Natural killer cell (primary cell): ENCODE measurements at regions not wholly inside any gene's neighbourhood (a gene's known extent, or its start where the extent isn't known, plus 50 kb on each side); places are given as distances from the start of the nearest gene placed in this dataset.

Experiments used
- ATAC-seq, 3 donors: fragments of 150-1000 bp in 2 of 3; fragments of 200-7000 bp in 1 of 3; cut with Tn5 transposase; 1 replicate in 1 of 3; 2 replicates in 2 of 3; pipeline ENCODE4 v1.10.0; 2021; ENCODE audit warnings: mild to moderate bottlenecking in 2 of 3, moderate library complexity in 2 of 3
- DNase-seq, 2 donors: peaks; one replicate each; pipeline versions ENCODE4 v3.0.0 to v3.0.0-alpha.2; 2013 to 2021; ENCODE audit warnings: mixed read lengths in 1 of 2
- H3K27ac ChIP-seq: one replicate; pipeline ENCODE4 v1.5.1; 2013; ENCODE audit warnings: mild to moderate bottlenecking, low read length
- H3K27me3 ChIP-seq: one replicate; pipeline ENCODE4 v1.6.1; 2013; ENCODE audit warnings: low read length; ENCODE audit not compliant: control insufficient read depth, insufficient read depth
- H3K36me3 ChIP-seq: one replicate; pipeline ENCODE4 v1.6.1; 2013; ENCODE audit warnings: low read length; ENCODE audit not compliant: control insufficient read depth, insufficient read depth
- H3K4me1 ChIP-seq: one replicate; pipeline ENCODE4 v1.6.1; 2013; ENCODE audit warnings: low read length; ENCODE audit not compliant: control insufficient read depth, insufficient read depth
- H3K4me3 ChIP-seq: one replicate; pipeline ENCODE4 v1.5.1; 2013; ENCODE audit warnings: low read length
- H3K9me3 ChIP-seq: one replicate; pipeline ENCODE4 v1.6.1; 2013; ENCODE audit warnings: low read length; ENCODE audit not compliant: control insufficient read depth, insufficient read depth
- H3K27ac Mint-ChIP-seq, 2 donors: one replicate each; pipeline ENCODE4 v1.8.0; 2022; ENCODE audit warnings: mild to moderate bottlenecking in 2 of 2, mixed read lengths in 2 of 2, moderate library complexity in 1 of 2
- H3K27me3 Mint-ChIP-seq, 2 donors: one replicate each; pipeline ENCODE4 v1.8.0; 2022; ENCODE audit warnings: low read depth in 2 of 2, mixed read lengths in 2 of 2
- H3K36me3 Mint-ChIP-seq: one replicate; pipeline ENCODE4 v1.8.0; 2022; ENCODE audit warnings: mixed read lengths
- H3K4me1 Mint-ChIP-seq, 2 donors: one replicate each; pipeline ENCODE4 v1.8.0; 2022; ENCODE audit warnings: mixed read lengths in 2 of 2
- H3K4me3 Mint-ChIP-seq: one replicate; pipeline ENCODE4 v1.8.0; 2022; ENCODE audit warnings: mild to moderate bottlenecking, moderate library complexity, mixed read lengths
- H3K9me3 Mint-ChIP-seq, 2 donors: one replicate each; pipeline ENCODE4 v1.8.0; 2022; ENCODE audit warnings: mixed read lengths in 2 of 2
- WGBS: methylation state at CpG from one replicate; pipeline ENCODE4 v1.1.7; 2013; ENCODE audit warnings: missing lambda C conversion rate; ENCODE audit not compliant: insufficient coverage; 5-methylcytosine and 5-hydroxymethylcytosine counted together
- intact Hi-C: fragments of 100-400 bp; cut with micrococcal nuclease; formaldehyde crosslinking; loops from one replicate; pipeline ENCODE4 v1.14.2; 2022
- TF ChIP-seq, protein P1 (sequence below): fragments of 200-600 bp; IDR thresholded peaks from one replicate; pipeline ENCODE4 v1.8.0; 2022; ENCODE audit warnings: antibody characterized with exemption

DNA sequence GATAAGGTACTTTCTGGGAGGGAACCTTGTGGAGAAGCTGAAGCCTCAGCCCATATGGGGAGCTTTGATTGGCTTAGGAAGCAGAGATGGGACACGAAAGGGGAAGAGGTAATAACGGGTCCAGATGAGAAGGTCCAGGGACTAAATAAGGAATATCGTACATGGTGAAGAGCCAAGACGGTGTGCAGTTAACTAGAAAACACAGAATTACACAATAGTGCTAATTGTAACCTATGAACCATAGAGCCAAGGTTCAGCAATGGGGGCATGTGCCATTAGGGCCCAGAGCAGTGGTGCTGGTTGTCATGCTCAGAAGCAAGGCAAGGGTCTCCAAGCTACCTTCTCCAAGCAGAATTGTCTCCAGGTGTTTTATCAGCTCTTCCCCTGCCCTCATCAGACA is 106.1 kb downstream of the IRS2 start:
- DNase-seq (no peak), ATAC-seq (no peak)
- intact Hi-C loops, result no loop called here
- 91% methylated on average over 4 of the region's 4 CpGs for WGBS
- Histone ChIP-seq H3K27ac (no peak overlapping the region), H3K4me1 (no peaks in the 10 kb centered on the region), H3K4me3 (no peak overlapping the region), H3K27me3 (no peaks in the 10 kb centered on the region), H3K36me3 (no peaks in the 10 kb centered on the region), H3K9me3 (no peaks in the 10 kb centered on the region)
- Mint-ChIP-seq H3K27me3 (peaks cover 22 to 35% of the 10 kb centered on the region in 2 donors), H3K4me3 (no peak overlapping the region), H3K9me3 (no peaks in the 10 kb centered on the region), H3K36me3 (no peaks in the 10 kb centered on the region), H3K4me1 (no peaks in the 10 kb centered on the region), H3K27ac (no peak overlapping the region)
- TF ChIP-seq, protein P1, sequence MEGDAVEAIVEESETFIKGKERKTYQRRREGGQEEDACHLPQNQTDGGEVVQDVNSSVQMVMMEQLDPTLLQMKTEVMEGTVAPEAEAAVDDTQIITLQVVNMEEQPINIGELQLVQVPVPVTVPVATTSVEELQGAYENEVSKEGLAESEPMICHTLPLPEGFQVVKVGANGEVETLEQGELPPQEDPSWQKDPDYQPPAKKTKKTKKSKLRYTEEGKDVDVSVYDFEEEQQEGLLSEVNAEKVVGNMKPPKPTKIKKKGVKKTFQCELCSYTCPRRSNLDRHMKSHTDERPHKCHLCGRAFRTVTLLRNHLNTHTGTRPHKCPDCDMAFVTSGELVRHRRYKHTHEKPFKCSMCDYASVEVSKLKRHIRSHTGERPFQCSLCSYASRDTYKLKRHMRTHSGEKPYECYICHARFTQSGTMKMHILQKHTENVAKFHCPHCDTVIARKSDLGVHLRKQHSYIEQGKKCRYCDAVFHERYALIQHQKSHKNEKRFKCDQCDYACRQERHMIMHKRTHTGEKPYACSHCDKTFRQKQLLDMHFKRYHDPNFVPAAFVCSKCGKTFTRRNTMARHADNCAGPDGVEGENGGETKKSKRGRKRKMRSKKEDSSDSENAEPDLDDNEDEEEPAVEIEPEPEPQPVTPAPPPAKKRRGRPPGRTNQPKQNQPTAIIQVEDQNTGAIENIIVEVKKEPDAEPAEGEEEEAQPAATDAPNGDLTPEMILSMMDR, result no peak

DNA sequence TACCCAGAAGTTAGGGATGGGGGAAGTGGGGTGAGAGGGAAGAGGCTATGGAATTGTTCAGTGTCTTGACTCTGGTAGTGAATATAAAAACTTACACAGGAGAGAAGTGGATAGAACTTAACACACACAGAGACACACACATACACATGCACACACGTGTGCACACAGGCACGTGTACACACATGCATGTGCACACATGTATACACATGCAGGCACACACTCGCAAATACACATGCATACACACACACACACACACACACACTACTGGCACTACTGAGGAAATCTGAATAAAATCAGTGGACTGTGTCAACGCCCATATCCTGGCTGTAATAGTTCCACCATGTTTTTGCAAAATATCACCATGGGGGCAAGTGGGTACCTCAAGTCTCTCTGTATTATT is 107.9 kb downstream of the IRS2 start:
- intact Hi-C loops, result no loop called here
- Histone ChIP-seq H3K9me3 (no peaks in the 10 kb centered on the region), H3K27ac (no peak overlapping the region), H3K4me3 (no peak overlapping the region), H3K36me3 (no peaks in the 10 kb centered on the region), H3K27me3 (no peaks in the 10 kb centered on the region), H3K4me1 (no peaks in the 10 kb centered on the region)
- no peaks in the 10 kb centered on the region for H3K9me3 Mint-ChIP-seq
- DNase-seq (no peak), ATAC-seq (no peak)
- no peak overlapping the region for H3K27ac Mint-ChIP-seq
- H3K27me3 Mint-ChIP-seq, result peaks cover 34 to 38% of the 10 kb centered on the region in 2 donors
- H3K4me3 Mint-ChIP-seq, result no peak overlapping the region
- no peaks in the 10 kb centered on the region for H3K36me3 Mint-ChIP-seq
- WGBS, result 89% methylated on average over 4 of the region's 4 CpGs
- H3K4me1 Mint-ChIP-seq, result no peaks in the 10 kb centered on the region
- TF ChIP-seq, protein P1, result no peak

DNA sequence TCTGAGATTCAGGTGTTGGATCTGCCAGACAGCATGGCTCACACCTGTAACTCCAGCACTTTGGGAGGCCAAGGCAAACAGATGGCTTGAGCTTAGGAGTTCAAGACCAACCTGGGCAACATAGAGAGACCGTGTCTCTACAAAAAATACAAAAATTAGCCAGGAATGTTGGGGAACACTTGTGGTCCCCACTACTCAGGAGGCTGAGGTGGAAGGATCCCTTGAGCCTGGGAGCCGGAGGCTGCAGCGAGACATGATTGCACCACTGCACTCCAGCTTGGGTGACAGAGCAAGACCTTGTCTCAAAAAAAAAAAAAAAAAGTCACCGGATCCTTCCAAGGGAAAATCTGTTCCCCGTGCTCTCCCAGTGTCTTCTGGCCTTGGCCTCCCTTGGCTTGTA is 109.2 kb downstream of the IRS2 start:
- Mint-ChIP-seq H3K9me3 (no peaks in the 10 kb centered on the region), H3K27me3 (peaks cover 31 to 34% of the 10 kb centered on the region in 2 donors), H3K27ac (no peak overlapping the region), H3K4me3 (no peak overlapping the region), H3K4me1 (no peaks in the 10 kb centered on the region), H3K36me3 (no peaks in the 10 kb centered on the region)
- Histone ChIP-seq H3K27me3 (no peaks in the 10 kb centered on the region), H3K36me3 (no peaks in the 10 kb centered on the region), H3K4me3 (no peak overlapping the region), H3K27ac (no peak overlapping the region), H3K9me3 (no peaks in the 10 kb centered on the region), H3K4me1 (no peaks in the 10 kb centered on the region)
- 78% methylated on average over 5 of the region's 5 CpGs for WGBS
- TF ChIP-seq, protein P1, result no peak
- intact Hi-C loops, result no loop called here
- ATAC-seq (no peak), DNase-seq (no peak)

DNA sequence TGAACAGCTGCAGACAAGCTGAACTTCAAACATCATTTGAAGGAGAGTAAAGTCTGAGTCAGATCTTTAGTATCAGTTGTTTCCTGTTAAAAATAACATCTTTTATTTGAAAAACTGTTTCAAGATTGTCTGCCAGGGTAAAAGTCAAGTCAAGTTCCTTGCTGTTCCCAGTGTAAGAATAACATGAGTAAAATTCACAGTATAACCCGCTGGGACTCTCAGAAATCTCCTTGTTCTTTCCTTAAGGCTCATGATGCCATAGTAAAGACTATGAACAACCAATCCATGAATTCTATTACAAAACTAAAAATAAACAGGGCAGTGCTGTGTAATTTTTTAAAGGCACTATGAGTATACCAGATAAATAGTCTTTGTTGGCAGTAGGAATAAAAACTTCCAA is 112.9 kb downstream of the IRS2 start:
- TF ChIP-seq, protein P1, result no peak
- Mint-ChIP-seq H3K4me1 (no peaks in the 10 kb centered on the region), H3K27ac (no peak overlapping the region), H3K9me3 (no peaks in the 10 kb centered on the region), H3K4me3 (no peak overlapping the region), H3K27me3 (peaks cover 20 to 28% of the 10 kb centered on the region in 2 donors), H3K36me3 (no peaks in the 10 kb centered on the region)
- intact Hi-C loops, result no loop called here
- H3K4me1 ChIP-seq, result no peaks in the 10 kb centered on the region
- no peak overlapping the region for H3K4me3 ChIP-seq
- no peak overlapping the region for H3K27ac ChIP-seq
- ATAC-seq, result no peak
- DNase-seq, result no peak
- no peaks in the 10 kb centered on the region for H3K36me3 ChIP-seq
- no peaks in the 10 kb centered on the region for H3K9me3 ChIP-seq
- no peaks in the 10 kb centered on the region for H3K27me3 ChIP-seq
- 91% methylated on average over 1 of the region's 1 CpG for WGBS
